CD14-positive monocyte (primary cell): ENCODE measurements at regions not wholly inside any gene's neighbourhood (a gene's known extent, or its start where the extent isn't known, plus 50 kb on each side); places are given as distances from the start of the nearest gene placed in this dataset.

Experiments
- DNase-seq, 3 donors: peaks; one replicate each; pipeline ENCODE4 v3.0.0-alpha.2; 2011 to 2022
- H2AFZ ChIP-seq: 2 replicates; pipeline ENCODE4 v1.6.0; 2012; ENCODE audit warnings: mild to moderate bottlenecking, low read depth, low read length, inconsistent platforms; ENCODE audit not compliant: insufficient read depth, poor library complexity, severe bottlenecking
- H3K27ac ChIP-seq, 2 donors: 1 replicate in 1 of 2; 2 replicates in 1 of 2; pipeline ENCODE4 v1.5.1; 2012 to 2013; ENCODE audit warnings: low read length in 2 of 2, control low read depth in 1 of 2, inconsistent platforms in 1 of 2, low read depth in 1 of 2, mild to moderate bottlenecking in 1 of 2
- H3K27me3 ChIP-seq, 2 donors: one replicate each; pipeline versions ENCODE4 v1.6.0 to v1.6.1; 2011 to 2013; ENCODE audit warnings: low read length in 2 of 2; ENCODE audit not compliant: control insufficient read depth in 2 of 2, insufficient read depth in 2 of 2
- H3K36me3 ChIP-seq, 2 donors: replicated peaks in 1 of 2; 1 replicate in 1 of 2; 2 replicates in 1 of 2; pipeline versions ENCODE4 v1.5.1 to v1.6.1; 2012 to 2013; ENCODE audit warnings: low read length in 2 of 2, control low read depth in 1 of 2, inconsistent platforms in 1 of 2, mild to moderate bottlenecking in 1 of 2; ENCODE audit not compliant: insufficient read depth in 2 of 2, control insufficient read depth in 1 of 2
- H3K4me1 ChIP-seq, 2 donors: 1 replicate in 1 of 2; 2 replicates in 1 of 2; pipeline versions ENCODE4 v1.5.1 to v1.6.1; 2012 to 2013; ENCODE audit warnings: low read length in 2 of 2, control low read depth in 1 of 2, inconsistent platforms in 1 of 2, mild to moderate bottlenecking in 1 of 2, moderate library complexity in 1 of 2; ENCODE audit not compliant: insufficient read depth in 2 of 2, control insufficient read depth in 1 of 2
- H3K4me2 ChIP-seq: replicated peaks from 2 replicates; pipeline ENCODE3; 2012; ENCODE audit warnings: low read length, moderate library complexity, mild to moderate bottlenecking; ENCODE audit not compliant: poor library complexity, severe bottlenecking; ENCODE audit errors: extremely low read depth
- H3K4me3 ChIP-seq, 3 experiments: fragments of 200-600 bp in 1 of 3; sonication (generic) in 1 of 3; replicated peaks in 1 of 3; 1 replicate in 2 of 3; 2 replicates in 1 of 3; pipeline ENCODE4 v1.5.1; 2011 to 2013; ENCODE audit warnings: low read length in 3 of 3, mild to moderate bottlenecking in 3 of 3, control low read depth in 2 of 3, low read depth in 2 of 3, inconsistent platforms in 1 of 3, moderate library complexity in 1 of 3
- H3K79me2 ChIP-seq: 2 replicates; pipeline ENCODE4 v1.6.0; 2012; ENCODE audit warnings: mild to moderate bottlenecking, control low read depth, inconsistent platforms, low read length, moderate library complexity; ENCODE audit not compliant: insufficient read depth
- H3K9ac ChIP-seq: 2 replicates; pipeline ENCODE4 v1.6.0; 2017; ENCODE audit warnings: low read length, mild to moderate bottlenecking; ENCODE audit not compliant: insufficient read depth, poor library complexity, severe bottlenecking
- H3K9me3 ChIP-seq, 2 donors: replicated peaks in 1 of 2; 1 replicate in 1 of 2; 2 replicates in 1 of 2; pipeline versions ENCODE4 v1.5.1 to v1.6.1; 2012 to 2013; ENCODE audit warnings: low read length in 2 of 2, control low read depth in 1 of 2; ENCODE audit not compliant: control insufficient read depth in 1 of 2, insufficient read depth in 1 of 2
- H4K20me1 ChIP-seq: 2 replicates; pipeline ENCODE4 v1.6.0; 2012; ENCODE audit warnings: mild to moderate bottlenecking, low read length, control low read depth, moderate library complexity; ENCODE audit not compliant: insufficient read depth
- H3K27ac Mint-ChIP-seq, 7 donors: one replicate each; pipeline ENCODE4 v1.8.0; 2020; ENCODE audit warnings: mild to moderate bottlenecking in 7 of 7, mixed read lengths in 7 of 7, moderate library complexity in 6 of 7, inconsistent platforms in 2 of 7
- H3K27me3 Mint-ChIP-seq, 3 donors: one replicate each; pipeline ENCODE4 v1.8.0; 2021 to 2022; ENCODE audit warnings: low read depth in 3 of 3, mild to moderate bottlenecking in 3 of 3, mixed read lengths in 3 of 3, moderate library complexity in 3 of 3, inconsistent platforms in 1 of 3
- H3K36me3 Mint-ChIP-seq, 2 donors: one replicate each; pipeline ENCODE4 v1.8.0; 2020; ENCODE audit warnings: mixed read lengths in 2 of 2, inconsistent platforms in 1 of 2, mild to moderate bottlenecking in 1 of 2
- H3K4me1 Mint-ChIP-seq: one replicate; pipeline ENCODE4 v1.8.0; 2020; ENCODE audit warnings: mild to moderate bottlenecking, mixed read lengths
- H3K4me3 Mint-ChIP-seq, 2 donors: one replicate each; pipeline ENCODE4 v1.8.0; 2020; ENCODE audit warnings: mild to moderate bottlenecking in 2 of 2, mixed read lengths in 2 of 2, moderate library complexity in 1 of 2
- H3K9me3 Mint-ChIP-seq, 7 donors: one replicate each; pipeline ENCODE4 v1.8.0; 2020 to 2022; ENCODE audit warnings: mixed read lengths in 7 of 7, mild to moderate bottlenecking in 6 of 7, moderate library complexity in 6 of 7, inconsistent platforms in 2 of 7
- CTCF ChIP-seq: fragments of 200-600 bp; IDR thresholded peaks from one replicate; pipeline ENCODE4 v1.8.0; 2022; ENCODE audit warnings: antibody characterized with exemption, mild to moderate bottlenecking
- WGBS: methylation state at CpG from one replicate; pipeline ENCODE4 v1.1.5; 2013; ENCODE audit warnings: missing lambda C conversion rate; ENCODE audit not compliant: insufficient coverage; 5-methylcytosine and 5-hydroxymethylcytosine counted together
- intact Hi-C, 2 donors: fragments of 100-400 bp; cut with micrococcal nuclease; formaldehyde crosslinking; loops; one replicate each; pipeline versions ENCODE4 v1.15.0 to v1.15.1; 2023

GRCh38 chr5:110007101-110007500 lies 317.4 kb downstream of the MAN2A1 start:
- Mint-ChIP-seq H3K27ac (no peak overlapping the region), H3K9me3 (peaks cover 0 to 6% (median under 1%) of the 10 kb centered on the region in 7 donors), H3K4me3 (no peak overlapping the region), H3K4me1 (no peaks in the 10 kb centered on the region), H3K36me3 (no peaks in the 10 kb centered on the region), H3K27me3 (peaks cover 0 to under 1% (median 0%) of the 10 kb centered on the region in 3 donors)
- Histone ChIP-seq H3K9ac (no peak overlapping the region), H3K4me3 (no peak overlapping the region), H2AFZ (no peak overlapping the region), H3K36me3 (no peaks in the 10 kb centered on the region), H4K20me1 (no peaks in the 10 kb centered on the region), H3K27me3 (no peaks in the 10 kb centered on the region), H3K4me1 (no peaks in the 10 kb centered on the region), H3K27ac (no peak overlapping the region), H3K9me3 (peaks cover 0 to 2% of the 10 kb centered on the region in 2 donors), H3K79me2 (no peaks in the 10 kb centered on the region), H3K4me2 (no peak overlapping the region)
- intact Hi-C loops = no loop called here
- no peak for DNase-seq
- no peak for TF ChIP-seq CTCF

- H3K9me3 Mint-ChIP-seq = peaks cover 0 to 8% (median 4%) of the 10 kb centered on the region in 7 donors
- Histone ChIP-seq H3K36me3 (no peaks in the 10 kb centered on the region), H2AFZ (no peak overlapping the region), H3K9me3 (peaks cover 0 to 2% of the 10 kb centered on the region in 2 donors), H3K4me2 (no peak overlapping the region), H4K20me1 (no peaks in the 10 kb centered on the region), H3K27me3 (no peaks in the 10 kb centered on the region), H3K4me3 (no peak overlapping the region), H3K27ac (no peak overlapping the region), H3K79me2 (no peaks in the 10 kb centered on the region), H3K4me1 (no peaks in the 10 kb centered on the region), H3K9ac (no peak overlapping the region)
- H3K27me3 Mint-ChIP-seq = peaks cover 0 to 1% (median 0%) of the 10 kb centered on the region in 3 donors
- no peaks in the 10 kb centered on the region for H3K36me3 Mint-ChIP-seq
- no peaks in the 10 kb centered on the region for H3K4me1 Mint-ChIP-seq
- H3K4me3 Mint-ChIP-seq = no peak overlapping the region
- intact Hi-C loops = no loop called here
- H3K27ac Mint-ChIP-seq = no peak overlapping the region
- TF ChIP-seq CTCF = no peak
- DNase-seq = no peak
- no CpG with 5 or more reads among the region's 4 CpGs for WGBS
Observed at GRCh38 chr5:110008131-110008530, 318.4 kb downstream of the MAN2A1 start.
